GM13977 (cell line): ENCODE measurements at regions not wholly inside any gene's neighbourhood (a gene's known extent, or its start where the extent isn't known, plus 50 kb on each side); places are given as distances from the start of the nearest gene placed in this dataset.

Source experiments
- DNase-seq: peaks from one replicate; pipeline ENCODE4 v3.0.0; 2012; ENCODE audit warnings: low spot score
- in situ Hi-C: fragments of 300-500 bp; cut with MboI; formaldehyde crosslinking; loops from one replicate; pipeline ENCODE4 v1.12.0; 2022; ENCODE audit warnings: low sequenced_read_pairs, low pct_unique_long_range_greater_than_20kb, mixed read lengths, inconsistent platforms; ENCODE audit not compliant: unreplicated experiment
- TF ChIP-seq, protein P1 (sequence below): IDR thresholded peaks from 2 replicates; pipeline ENCODE4 v1.5.1; 2012; ENCODE audit warnings: mild to moderate bottlenecking, control low read depth; ENCODE audit not compliant: insufficient read depth; ENCODE audit errors: extremely low read depth, missing control alignments

DNA sequence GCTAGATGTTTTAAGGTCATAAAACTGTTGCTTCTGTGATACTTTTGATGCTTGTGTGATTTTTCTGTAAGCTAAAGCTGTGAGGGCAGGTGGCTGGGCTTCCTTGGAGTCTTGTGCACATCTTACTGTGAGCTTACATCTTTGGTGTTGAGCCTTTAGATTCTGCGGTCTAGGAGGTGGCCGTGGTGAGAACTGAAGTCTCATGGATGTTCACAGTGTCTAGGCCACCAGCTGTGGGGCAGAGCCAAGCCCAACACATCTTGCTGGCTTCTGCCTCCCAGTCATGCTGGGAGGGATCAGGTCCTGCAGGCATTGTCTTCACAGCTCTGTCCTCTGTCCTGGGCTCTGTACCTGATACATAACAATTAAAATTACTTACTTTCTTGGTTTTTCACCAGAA lies 219.7 kb upstream of the HS6ST1 start:
- in situ Hi-C loops = no loop called here
- no peak for DNase-seq
- TF ChIP-seq, protein P1, sequence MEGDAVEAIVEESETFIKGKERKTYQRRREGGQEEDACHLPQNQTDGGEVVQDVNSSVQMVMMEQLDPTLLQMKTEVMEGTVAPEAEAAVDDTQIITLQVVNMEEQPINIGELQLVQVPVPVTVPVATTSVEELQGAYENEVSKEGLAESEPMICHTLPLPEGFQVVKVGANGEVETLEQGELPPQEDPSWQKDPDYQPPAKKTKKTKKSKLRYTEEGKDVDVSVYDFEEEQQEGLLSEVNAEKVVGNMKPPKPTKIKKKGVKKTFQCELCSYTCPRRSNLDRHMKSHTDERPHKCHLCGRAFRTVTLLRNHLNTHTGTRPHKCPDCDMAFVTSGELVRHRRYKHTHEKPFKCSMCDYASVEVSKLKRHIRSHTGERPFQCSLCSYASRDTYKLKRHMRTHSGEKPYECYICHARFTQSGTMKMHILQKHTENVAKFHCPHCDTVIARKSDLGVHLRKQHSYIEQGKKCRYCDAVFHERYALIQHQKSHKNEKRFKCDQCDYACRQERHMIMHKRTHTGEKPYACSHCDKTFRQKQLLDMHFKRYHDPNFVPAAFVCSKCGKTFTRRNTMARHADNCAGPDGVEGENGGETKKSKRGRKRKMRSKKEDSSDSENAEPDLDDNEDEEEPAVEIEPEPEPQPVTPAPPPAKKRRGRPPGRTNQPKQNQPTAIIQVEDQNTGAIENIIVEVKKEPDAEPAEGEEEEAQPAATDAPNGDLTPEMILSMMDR = no peak

DNA sequence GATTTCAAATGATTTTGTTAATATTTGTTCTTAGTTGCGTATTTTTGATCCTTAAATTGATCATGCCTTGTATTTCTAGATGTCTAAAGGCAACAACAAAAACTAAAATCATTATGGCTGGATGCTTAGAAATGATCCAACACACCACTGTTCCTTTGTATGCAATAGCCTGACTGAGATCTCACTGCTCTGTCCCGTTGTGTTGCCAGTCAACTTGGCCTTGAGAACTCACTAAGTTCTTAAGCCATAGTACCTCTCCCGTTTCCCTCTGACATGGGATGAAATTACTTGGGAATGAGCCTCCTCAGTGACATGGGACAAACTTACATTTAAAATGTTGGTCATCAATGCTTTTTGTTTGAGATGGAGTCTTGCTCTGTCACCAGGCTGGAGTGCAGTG lies 222.0 kb upstream of the HS6ST1 start:
- in situ Hi-C loops = no loop called here
- DNase-seq = no peak
- TF ChIP-seq, protein P1 = no peak

DNA sequence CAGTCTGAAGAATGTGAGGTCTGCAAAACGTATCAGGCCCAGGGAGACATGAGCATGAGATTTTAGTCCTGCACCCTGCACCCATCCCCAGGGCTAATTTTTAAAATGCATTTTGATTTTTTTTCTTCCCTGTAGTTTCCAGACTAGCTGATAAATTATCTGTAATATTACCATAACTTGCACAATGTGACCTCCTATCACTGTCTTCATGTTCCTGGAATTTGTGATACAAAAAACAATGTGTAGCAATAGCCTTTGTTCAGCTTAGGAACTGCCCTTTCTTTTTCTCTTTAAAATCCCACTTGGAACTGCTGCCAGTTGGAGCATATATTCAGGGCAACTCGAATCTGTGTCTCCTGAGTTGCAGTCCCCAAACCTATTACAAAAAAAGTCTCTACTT lies 222.8 kb upstream of the HS6ST1 start:
- in situ Hi-C loops = no loop called here
- TF ChIP-seq, protein P1 = no peak
- no peak for DNase-seq

DNA sequence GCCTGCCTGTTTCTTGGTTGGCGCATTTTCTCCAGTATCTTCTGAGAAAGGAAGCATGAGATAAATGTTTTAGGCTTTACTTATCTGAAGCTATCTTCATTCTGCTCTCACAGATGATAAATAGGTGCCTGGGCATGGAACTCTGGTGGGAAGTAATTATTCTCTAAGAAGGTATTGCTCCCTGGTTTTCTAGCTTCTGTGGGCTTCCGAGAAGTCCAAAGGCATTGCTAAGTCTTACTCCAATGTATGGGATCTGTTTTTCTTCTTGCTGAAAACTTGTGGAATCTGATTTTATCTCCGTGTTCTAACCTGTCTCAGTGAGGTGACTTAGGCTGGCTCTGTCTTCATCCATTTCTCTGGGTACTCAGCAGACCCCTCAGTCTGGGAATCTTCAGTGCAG lies 224.4 kb upstream of the HS6ST1 start:
- DNase-seq = no peak
- TF ChIP-seq, protein P1 = no peak
- in situ Hi-C loops = no loop called here

DNA sequence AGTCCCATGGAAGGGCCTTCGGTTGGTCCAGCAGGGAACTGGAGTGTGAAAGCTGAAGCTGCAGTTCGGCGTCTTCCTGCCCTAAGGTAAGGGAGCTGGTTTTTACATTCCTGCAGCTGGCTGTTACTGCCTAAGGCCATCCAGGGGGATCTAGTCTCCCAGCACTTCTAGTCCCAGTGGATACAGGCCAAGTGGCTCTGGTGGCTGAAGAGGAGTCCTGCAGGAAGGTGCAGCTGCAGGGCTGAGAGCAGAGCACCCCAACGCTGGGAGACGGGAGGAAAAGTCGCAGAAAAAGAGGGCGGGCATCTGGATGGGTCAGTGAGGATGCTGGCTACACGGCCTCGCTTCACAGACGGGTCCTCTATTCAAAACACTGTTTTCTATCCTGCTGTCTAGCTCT lies 225.0 kb upstream of the HS6ST1 start:
- TF ChIP-seq, protein P1 = no peak
- DNase-seq = no peak
- in situ Hi-C loops = no loop called here

DNA sequence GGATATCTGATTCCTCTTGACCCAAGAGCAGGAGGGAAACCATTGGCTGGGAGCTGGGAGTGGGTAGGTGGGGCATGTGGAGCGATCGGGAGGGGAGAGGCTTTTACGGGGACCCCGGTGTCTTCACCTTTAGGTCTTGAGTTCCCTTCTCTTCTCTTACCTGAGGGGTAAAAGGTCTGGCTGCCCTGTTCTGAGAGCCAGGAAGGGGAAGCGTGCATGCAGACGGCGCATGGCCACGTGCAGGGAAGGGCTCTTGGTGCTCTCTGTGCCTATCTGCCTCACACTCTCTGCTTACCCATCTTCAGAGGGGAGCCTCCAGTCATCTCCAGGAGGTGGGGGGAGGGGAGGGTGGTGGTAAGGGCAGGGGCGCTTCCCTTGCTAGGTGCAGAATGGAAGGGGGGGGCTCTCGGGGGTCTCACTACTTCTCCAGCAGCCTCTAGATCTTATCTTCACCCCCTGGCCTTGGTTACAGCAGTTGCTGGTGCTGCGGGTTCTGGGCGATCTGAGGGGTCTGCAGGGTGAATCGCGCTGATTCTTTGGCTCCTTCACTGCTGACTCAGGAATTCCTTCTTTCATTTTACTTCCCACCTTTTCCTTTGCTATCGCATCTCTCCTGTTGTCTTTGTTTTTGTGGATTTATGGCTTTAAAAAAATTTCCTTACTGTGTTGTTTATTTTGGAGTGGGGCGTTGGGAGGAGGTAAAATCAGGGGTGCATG lies 225.8 kb upstream of the HS6ST1 start:
- TF ChIP-seq, protein P1 = no peak
- no peak for DNase-seq
- in situ Hi-C loops = no loop called here
